ENCODE measurements at regions not wholly inside any gene's neighbourhood (a gene's known extent, or its start where the extent isn't known, plus 50 kb on each side); places are given as distances from the start of the nearest gene placed in this dataset.
"Not testable (repeated sequence)": the region's sequence is repeated elsewhere in the genome, so short reads cannot be mapped to it uniquely, and the experiment has no call there.

DNA sequence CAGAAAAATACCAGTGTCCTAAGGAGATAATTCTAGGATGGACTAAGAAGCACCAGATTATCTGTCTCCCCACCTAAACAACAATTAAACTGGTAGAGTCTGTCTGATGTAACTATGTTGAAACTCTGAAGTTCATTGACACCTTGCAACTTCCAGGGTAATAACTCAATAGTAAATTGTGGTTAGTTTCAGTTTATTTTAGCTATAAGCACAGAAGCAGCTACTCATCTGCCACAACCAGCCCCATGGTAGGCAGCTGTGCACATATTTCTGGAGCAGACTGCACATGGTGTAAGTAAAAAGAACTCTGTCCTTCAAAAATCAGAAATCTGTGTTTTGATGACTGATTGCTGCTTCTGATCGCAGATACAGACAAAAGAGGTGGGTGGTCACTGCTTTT is 852.1 kb downstream of the CDH11 start:
- Mint-ChIP-seq H3K9me3 (peaks cover 22% of the 10 kb centered on the region), H3K27me3 (no peaks in the 10 kb centered on the region), H3K4me3 (no peak overlapping the region), H3K4me1 (ENCODE audit: low read depth) (no peaks in the 10 kb centered on the region), H3K27ac (no peak overlapping the region), H3K36me3 (no peaks in the 10 kb centered on the region)
- ChIA-PET POLR2A (no interaction called here), CTCF (no interaction called here)
- DNase-seq: no peak
- intact Hi-C loops (cut with micrococcal nuclease): no loop called here

DNA sequence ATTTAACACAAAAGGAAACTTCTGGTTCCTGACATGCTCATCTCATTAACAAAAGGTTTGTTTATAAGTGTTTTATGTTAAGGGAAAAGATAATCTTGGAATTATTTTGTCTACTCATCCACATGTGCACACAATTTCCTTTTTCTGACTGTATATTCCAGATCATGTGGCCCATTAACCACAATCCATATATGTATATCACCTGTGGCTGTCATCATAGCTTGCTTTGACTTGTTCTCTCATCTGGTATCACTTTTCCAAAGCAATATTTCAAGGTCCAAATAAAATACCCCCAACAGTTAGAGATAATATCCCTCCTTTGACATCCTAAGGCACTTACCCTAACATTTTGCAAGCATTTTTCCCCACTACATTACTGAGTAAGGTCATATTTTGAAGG is 856.1 kb downstream of the CDH11 start:
- H3K4me3 Mint-ChIP-seq: no peak overlapping the region
- H3K27me3 Mint-ChIP-seq: no peaks in the 10 kb centered on the region
- DNase-seq: no peak
- H3K36me3 Mint-ChIP-seq: no peaks in the 10 kb centered on the region
- intact Hi-C loops (cut with micrococcal nuclease): no loop called here
- ChIA-PET POLR2A (no interaction called here), CTCF (no interaction called here)
- no peak overlapping the region for H3K27ac Mint-ChIP-seq
- H3K9me3 Mint-ChIP-seq: peaks cover 29% of the 10 kb centered on the region
- H3K4me1 Mint-ChIP-seq (ENCODE audit: low read depth): no peaks in the 10 kb centered on the region

- H3K36me3 Mint-ChIP-seq; H3K27ac Mint-ChIP-seq; intact Hi-C loops (cut with micrococcal nuclease); CTCF ChIA-PET; H3K4me1 Mint-ChIP-seq (ENCODE audit: low read depth); H3K4me3 Mint-ChIP-seq; H3K27me3 Mint-ChIP-seq; DNase-seq; POLR2A ChIA-PET: not testable (repeated sequence)
- peaks cover 32% of the 10 kb centered on the region for H3K9me3 Mint-ChIP-seq
Measured at GRCh38 chr16:64260631-64261401, 861.0 kb downstream of the CDH11 start.

DNA sequence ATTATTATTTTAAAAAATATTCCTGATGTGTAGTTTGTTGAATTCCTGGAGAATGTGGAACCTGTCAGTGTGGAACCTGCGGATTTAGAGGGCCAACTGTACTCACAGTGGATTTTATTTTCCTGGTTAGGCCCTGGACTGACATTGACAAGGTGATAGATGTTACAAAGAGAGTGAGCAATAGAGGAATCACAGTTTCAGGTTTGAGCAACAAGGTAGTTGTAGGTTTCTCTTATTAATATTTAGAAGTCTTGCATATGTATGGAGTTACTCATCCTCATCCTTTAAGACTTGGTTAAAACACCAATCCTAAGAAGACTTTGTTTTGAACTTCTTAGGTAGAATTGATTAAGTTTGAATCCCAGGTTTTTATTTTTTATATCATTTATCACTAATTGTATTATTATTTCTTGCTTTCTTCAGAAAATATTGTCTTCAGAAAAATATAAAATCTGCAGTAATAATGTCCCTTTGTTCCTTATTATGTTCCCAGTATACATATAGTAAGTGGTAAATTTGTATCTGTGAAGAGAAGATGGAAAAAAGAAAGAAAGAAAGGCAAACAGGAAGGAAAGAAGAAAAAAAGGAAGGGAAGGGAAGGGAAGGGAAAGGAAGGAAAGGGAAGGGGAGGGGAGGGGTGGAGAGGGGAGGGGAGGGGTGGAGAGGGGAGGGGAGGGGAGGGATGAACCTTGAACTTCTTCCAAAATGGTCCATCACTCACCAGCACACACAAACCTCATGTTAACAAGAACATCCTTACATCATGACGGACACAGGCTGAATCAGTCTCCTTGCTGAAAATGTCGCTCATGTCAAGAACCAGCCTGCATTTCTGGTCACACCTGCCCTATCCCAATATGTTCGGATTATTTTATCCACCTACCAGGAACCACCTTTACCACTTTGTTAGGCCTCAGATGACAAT is 867.2 kb downstream of the CDH11 start:
- ChIA-PET POLR2A (no interaction called here), CTCF (no interaction called here)
- intact Hi-C loops (cut with micrococcal nuclease): no loop called here
- no peaks in the 10 kb centered on the region for H3K4me1 Mint-ChIP-seq (ENCODE audit: low read depth)
- no peaks in the 10 kb centered on the region for H3K36me3 Mint-ChIP-seq
- no peak overlapping the region for H3K27ac Mint-ChIP-seq
- H3K27me3 Mint-ChIP-seq: no peaks in the 10 kb centered on the region
- no peak overlapping the region for H3K4me3 Mint-ChIP-seq
- DNase-seq: no peak
- peaks cover 24% of the 10 kb centered on the region for H3K9me3 Mint-ChIP-seq

DNA sequence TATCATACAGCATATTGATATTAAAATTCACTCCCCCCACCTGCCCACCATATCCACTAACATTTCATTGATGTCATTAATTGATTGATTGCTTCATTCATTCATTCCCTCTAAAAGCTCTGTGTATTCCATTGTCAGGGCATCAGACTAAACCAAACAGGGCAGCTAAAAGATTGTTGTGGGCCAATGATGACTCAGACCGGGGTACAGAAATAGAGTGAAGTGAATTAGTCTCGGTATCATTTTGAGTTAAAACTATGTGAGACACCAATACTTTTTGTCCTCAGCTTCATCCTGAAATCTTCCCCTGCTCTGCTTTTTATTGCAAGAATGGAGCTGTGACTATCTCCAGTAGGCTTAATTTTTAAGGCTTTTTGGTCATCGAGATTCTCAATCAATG is 868.3 kb downstream of the CDH11 start:
- Mint-ChIP-seq H3K4me1 (ENCODE audit: low read depth) (no peaks in the 10 kb centered on the region), H3K4me3 (no peak overlapping the region), H3K36me3 (no peaks in the 10 kb centered on the region), H3K9me3 (peaks cover 18% of the 10 kb centered on the region), H3K27ac (no peak overlapping the region), H3K27me3 (no peaks in the 10 kb centered on the region)
- ChIA-PET POLR2A (no interaction called here), CTCF (no interaction called here)
- intact Hi-C loops (cut with micrococcal nuclease): no loop called here
- no peak for DNase-seq

GRCh38 chr16:64253096-64253495 is 868.8 kb downstream of the CDH11 start:
- H3K9me3 Mint-ChIP-seq: peaks cover 18% of the 10 kb centered on the region
- DNase-seq: no peak
- no peak overlapping the region for H3K27ac Mint-ChIP-seq
- H3K36me3 Mint-ChIP-seq: no peaks in the 10 kb centered on the region
- no peaks in the 10 kb centered on the region for H3K4me1 Mint-ChIP-seq (ENCODE audit: low read depth)
- intact Hi-C loops (cut with micrococcal nuclease): no loop called here
- ChIA-PET POLR2A (no interaction called here), CTCF (no interaction called here)
- H3K4me3 Mint-ChIP-seq: no peak overlapping the region
- H3K27me3 Mint-ChIP-seq: no peaks in the 10 kb centered on the region

DNA sequence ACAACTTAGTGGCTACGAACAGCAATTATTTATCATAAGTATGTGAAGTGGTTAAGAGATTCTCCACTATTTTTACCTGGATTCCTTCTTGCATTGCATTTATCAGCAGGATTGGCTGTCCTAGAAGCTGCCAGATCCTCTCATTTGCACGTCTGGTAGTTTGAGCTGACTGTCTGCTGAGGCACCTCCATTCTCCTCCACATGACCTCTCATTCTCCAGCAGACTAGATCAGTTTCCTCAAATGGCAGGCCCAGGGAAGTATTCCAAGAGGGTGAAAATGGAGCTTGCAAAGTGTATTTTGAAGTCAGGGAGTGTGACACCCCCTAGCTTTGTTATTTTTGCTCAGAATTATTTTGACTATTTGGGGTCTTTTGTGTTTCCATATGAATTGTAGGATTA is 870.1 kb downstream of the CDH11 start:
- no peak for DNase-seq
- intact Hi-C loops (cut with micrococcal nuclease): no loop called here
- ChIA-PET CTCF (no interaction called here), POLR2A (no interaction called here)
- Mint-ChIP-seq H3K4me3 (no peak overlapping the region), H3K4me1 (ENCODE audit: low read depth) (no peaks in the 10 kb centered on the region), H3K27me3 (no peaks in the 10 kb centered on the region), H3K27ac (no peak overlapping the region), H3K36me3 (no peaks in the 10 kb centered on the region), H3K9me3 (peaks cover 15% of the 10 kb centered on the region)

DNA sequence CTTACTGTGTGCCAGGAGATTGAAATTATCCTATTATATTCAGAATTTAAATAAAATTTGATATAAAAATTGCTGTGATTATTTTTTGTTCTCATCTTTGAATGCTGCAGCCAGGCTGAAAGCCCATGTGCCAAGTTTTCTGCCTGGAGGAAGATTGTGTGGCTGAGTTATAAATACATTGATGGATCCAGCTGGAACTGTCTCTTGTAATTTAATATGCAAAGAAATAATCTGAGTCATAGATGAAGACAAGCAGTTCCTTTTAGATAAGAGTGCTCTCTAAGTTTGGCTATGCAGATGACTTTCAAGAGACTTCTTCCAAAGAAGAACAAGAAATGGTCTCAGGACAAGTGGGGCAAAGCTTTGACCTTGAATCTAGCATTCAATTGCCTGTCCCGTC is 871.0 kb downstream of the CDH11 start:
- H3K27me3 Mint-ChIP-seq: no peaks in the 10 kb centered on the region
- CTCF ChIA-PET: no interaction called here
- H3K4me1 Mint-ChIP-seq (ENCODE audit: low read depth): no peaks in the 10 kb centered on the region
- H3K27ac Mint-ChIP-seq: no peak overlapping the region
- no peaks in the 10 kb centered on the region for H3K36me3 Mint-ChIP-seq
- no peak for DNase-seq
- peaks cover 16% of the 10 kb centered on the region for H3K9me3 Mint-ChIP-seq
- POLR2A ChIA-PET: no interaction called here
- intact Hi-C loops (cut with micrococcal nuclease): no loop called here
- no peak overlapping the region for H3K4me3 Mint-ChIP-seq

DNA sequence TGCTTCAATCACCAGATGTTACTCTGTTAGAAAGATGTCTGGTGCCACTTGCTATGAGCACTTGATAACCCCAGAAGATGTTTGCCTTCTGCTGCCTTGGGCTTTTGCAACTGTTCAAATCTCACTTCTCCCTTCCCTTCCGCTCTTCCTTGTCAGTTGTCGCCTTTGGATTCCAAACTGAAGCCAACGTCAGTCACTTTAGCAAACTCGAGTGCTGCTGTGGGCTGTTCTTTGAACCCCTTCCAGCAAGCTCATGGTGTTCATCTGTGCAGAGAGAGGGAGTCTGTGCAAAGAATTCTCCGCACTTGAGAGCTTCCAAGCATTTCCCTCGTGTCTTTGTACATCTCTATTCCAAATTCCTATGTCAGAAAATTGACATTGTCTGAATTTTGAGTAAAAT is 879.4 kb downstream of the CDH11 start:
- intact Hi-C loops (cut with micrococcal nuclease): no loop called here
- ChIA-PET POLR2A (no interaction called here), CTCF (no interaction called here)
- no peak overlapping the region for H3K27ac Mint-ChIP-seq
- no peaks in the 10 kb centered on the region for H3K4me1 Mint-ChIP-seq (ENCODE audit: low read depth)
- peaks cover 37% of the 10 kb centered on the region for H3K9me3 Mint-ChIP-seq
- H3K27me3 Mint-ChIP-seq: no peaks in the 10 kb centered on the region
- no peak for DNase-seq
- H3K4me3 Mint-ChIP-seq: no peak overlapping the region
- no peaks in the 10 kb centered on the region for H3K36me3 Mint-ChIP-seq

DNA sequence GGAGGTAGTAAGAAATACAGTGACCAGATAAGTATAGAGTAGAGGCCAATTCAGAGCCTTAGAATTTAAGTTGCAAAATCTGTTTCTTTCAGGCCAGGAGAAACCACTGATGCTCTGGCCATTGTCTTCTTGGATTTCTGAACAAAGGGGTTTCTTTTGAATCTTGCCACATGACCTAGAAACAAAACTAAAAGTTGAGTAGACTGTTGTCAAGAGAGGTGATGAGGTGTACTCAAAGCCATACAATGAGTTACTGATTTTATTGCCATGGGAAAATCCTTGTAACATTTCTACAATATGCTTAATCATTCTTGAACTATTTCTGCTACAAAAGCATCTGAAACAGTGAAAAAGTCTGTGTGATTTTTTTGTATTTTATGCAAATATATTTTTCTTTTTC is 881.3 kb downstream of the CDH11 start:
- Mint-ChIP-seq H3K27ac (no peak overlapping the region), H3K36me3 (no peaks in the 10 kb centered on the region), H3K9me3 (peaks cover 39% of the 10 kb centered on the region), H3K27me3 (no peaks in the 10 kb centered on the region), H3K4me1 (ENCODE audit: low read depth) (no peaks in the 10 kb centered on the region), H3K4me3 (no peak overlapping the region)
- ChIA-PET POLR2A (no interaction called here), CTCF (no interaction called here)
- intact Hi-C loops (cut with micrococcal nuclease): no loop called here
- no peak for DNase-seq

- CTCF ChIA-PET: no interaction called here
- no peaks in the 10 kb centered on the region for H3K27me3 Mint-ChIP-seq
- POLR2A ChIA-PET: no interaction called here
- H3K4me3 Mint-ChIP-seq: no peak overlapping the region
- H3K36me3 Mint-ChIP-seq: no peaks in the 10 kb centered on the region
- no peaks in the 10 kb centered on the region for H3K4me1 Mint-ChIP-seq (ENCODE audit: low read depth)
- peaks cover 35% of the 10 kb centered on the region for H3K9me3 Mint-ChIP-seq
- no peak for DNase-seq
- H3K27ac Mint-ChIP-seq: no peak overlapping the region
- intact Hi-C loops (cut with micrococcal nuclease): no loop called here
Measured at GRCh38 chr16:64238571-64238970, 883.3 kb downstream of the CDH11 start.

DNA sequence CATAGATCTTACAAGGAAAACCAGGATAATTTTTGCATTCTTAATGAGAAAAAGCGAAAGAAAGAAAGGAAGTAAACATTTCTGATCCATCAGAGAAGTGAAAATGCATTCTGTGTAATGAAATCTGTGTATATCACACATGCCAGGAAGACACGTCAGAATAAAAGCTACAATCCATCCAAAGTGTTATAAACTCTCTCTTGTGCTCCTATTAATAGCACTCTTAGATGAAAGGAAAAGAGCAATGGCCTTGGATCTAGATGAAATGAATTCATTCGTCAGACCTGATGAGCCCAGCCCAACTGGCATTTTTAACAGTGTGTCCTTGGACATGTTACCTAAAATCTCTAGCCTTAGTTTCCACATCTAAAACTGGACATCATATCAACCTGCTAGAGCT is 885.5 kb downstream of the CDH11 start:
- CTCF ChIA-PET: no interaction called here

DNA sequence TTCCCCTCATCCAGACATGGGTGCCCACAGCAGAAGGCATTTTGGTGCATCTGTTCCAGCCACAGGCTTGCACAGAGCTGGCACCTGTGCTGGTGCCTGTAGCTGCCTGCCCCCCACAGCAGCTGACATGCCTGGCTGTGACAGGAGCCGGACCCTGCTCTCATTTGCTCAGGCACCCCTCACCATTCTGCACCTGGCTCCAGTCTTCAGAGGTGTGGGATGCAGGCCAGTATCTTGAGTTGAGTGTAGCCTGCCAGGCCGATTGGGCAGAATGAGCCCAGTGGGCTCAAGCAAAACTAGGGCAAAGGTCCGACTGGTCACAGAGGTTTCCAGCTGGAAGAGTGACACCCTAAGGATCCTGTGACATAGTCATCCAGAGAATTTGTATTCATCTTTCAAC is 887.7 kb downstream of the CDH11 start:
- intact Hi-C loops (cut with micrococcal nuclease): no loop called here
- POLR2A ChIA-PET: no interaction called here
- Mint-ChIP-seq H3K27ac (no peak overlapping the region), H3K27me3 (no peaks in the 10 kb centered on the region), H3K4me1 (ENCODE audit: low read depth) (no peaks in the 10 kb centered on the region), H3K9me3 (peaks cover 23% of the 10 kb centered on the region), H3K4me3 (no peak overlapping the region), H3K36me3 (no peaks in the 10 kb centered on the region)
- no peak for DNase-seq
- CTCF ChIA-PET: interaction anchor here (0.7 kb wide), 1 partner anchor 147 kb away, joined by 3 read pairs; no protein-coding TSS in a partner anchor

More for the DNA sequence above, 885.5 kb downstream of the CDH11 start:
- no peaks in the 10 kb centered on the region for H3K27me3 Mint-ChIP-seq
- no peak overlapping the region for H3K4me3 Mint-ChIP-seq
- no peak overlapping the region for H3K27ac Mint-ChIP-seq
- intact Hi-C loops (cut with micrococcal nuclease): no loop called here
- DNase-seq: no peak
- no peaks in the 10 kb centered on the region for H3K4me1 Mint-ChIP-seq (ENCODE audit: low read depth)
- H3K9me3 Mint-ChIP-seq: peaks cover 25% of the 10 kb centered on the region
- no peaks in the 10 kb centered on the region for H3K36me3 Mint-ChIP-seq
- POLR2A ChIA-PET: no interaction called here
